ENCODE measurements at regions not wholly inside any gene's neighbourhood (a gene's known extent, or its start where the extent isn't known, plus 50 kb on each side); places are given as distances from the start of the nearest gene placed in this dataset.
"Not testable (repeated sequence)": the region's sequence is repeated elsewhere in the genome, so short reads cannot be mapped to it uniquely, and the experiment has no call there.

DNA sequence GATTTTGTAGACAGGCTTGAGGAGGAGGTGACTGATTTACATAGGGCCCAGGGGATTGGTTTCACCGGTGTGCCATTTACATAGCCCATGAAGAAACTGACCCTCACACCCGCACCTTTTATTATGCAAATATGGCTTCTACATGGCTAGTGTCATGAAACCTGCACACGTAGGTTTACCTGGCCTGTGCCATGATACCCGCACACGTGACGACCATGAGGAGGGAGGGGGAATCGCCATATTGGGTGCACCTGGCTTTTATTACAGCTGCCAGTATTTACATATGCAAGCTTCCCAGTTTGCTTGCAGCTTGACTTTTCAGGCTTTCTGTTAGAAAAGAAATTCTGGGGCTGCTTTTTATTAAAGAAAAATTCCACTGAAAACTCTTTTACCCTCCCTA, 359.7 kb downstream of the ADAM29 start:
- DNase-seq (ENCODE audit: low read depth), result no peak

DNA sequence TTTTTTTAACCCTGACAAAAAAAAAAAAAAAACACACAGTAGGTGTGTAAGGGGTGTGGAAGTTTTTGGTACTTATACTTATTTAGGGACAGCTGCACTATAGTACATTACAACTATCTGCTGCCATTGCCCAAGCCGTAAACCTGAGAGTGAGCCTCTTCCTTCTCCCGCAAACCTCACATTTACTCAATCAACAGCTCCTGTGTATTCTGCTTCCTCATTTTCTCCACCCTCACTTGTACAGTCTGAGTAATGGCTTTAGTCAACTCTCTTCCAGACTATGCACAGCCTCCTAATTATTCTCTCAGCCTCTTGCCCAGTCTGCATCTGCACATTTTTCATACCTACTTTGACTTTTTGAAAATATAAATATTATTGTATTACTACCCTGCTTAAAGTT, 362.0 kb downstream of the ADAM29 start:
- no peak for DNase-seq (ENCODE audit: low read depth)

DNA sequence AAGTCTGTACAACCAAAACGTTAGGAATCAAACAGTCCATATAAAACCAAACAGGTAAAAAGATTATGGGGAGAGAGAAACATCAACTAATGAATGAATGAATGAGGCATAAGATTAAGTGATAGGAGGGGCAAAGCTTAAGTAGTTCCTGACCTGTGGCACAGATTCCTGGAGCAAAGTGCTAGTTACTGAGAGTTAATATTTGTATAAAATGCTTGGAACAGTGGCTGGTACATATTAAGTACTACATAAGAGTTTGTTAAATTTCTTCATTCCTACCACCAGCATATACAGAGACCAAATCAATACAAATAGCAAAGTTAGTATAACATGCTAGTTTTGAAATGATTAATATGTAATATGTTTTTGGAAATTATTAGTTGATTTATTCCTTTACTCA, 363.7 kb downstream of the ADAM29 start:
- no peak for DNase-seq (ENCODE audit: low read depth)

DNA sequence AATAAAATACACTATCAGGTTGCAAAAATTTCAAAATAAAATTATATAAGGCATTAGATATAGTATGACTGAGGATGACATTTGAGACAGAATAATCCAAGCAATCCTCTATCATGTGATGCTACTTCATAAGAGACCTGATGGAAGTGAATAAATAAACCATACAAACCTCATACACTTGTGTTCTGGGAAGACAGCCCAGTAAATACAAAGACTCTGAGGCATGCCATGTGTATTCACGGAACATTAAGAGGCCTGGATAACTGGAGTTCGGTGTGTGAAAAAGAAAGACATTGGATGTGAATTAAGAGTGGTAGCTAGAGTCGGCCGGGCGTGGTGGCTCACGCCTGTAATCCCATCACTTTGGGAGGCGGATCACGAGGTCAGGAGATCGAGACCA, 364.2 kb downstream of the ADAM29 start:
- no peak for DNase-seq (ENCODE audit: low read depth)

DNA sequence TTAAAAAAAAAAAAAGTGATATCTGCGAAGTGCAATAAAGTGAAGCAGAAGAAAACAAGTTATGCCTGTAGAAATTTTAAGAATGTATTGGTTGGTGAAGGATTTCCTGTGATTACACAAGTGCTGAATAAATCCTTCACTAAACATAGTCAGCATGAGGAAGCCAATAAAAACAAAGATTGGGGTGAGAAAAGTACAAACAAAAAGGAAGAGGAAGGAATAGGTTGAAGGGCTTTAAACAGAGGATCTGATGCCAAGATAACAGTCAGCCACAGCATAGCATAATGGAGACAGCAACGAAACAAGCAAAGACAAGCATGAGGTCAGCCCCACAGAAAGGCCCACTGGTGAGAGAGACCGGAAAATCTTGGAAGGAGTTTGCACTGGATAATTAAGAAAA, 372.2 kb downstream of the ADAM29 start:
- DNase-seq (ENCODE audit: low read depth), result peak; percentile 33

DNA sequence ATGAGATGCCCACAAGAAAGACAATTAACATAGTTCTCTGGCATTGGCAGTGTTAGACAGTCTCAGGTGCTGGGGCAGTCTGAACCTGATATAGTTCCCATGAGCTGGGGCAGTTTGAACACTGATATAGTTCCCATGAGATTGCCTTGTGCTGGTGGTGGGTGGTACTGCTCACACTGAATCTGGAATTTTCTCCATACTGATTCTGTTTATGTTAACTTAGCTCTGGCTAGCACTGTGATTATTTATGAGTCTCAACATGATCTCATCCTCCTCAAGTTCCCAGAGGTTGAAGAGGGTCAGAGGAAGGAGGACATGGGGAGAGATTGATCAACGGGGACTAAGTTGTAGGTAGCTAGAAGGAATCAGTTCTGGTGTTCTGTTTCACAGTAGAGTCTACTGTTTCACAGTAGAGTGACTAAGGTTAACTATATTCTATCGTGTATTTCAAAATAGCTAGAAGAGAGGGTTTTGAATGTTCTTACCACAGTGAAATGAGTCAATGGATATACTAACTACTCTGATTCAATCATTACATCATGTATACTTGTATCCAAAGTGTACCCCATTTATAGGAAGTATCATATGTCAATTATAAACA, 379.9 kb downstream of the ADAM29 start:
- DNase-seq (ENCODE audit: low read depth), result peak; percentile 3

DNA sequence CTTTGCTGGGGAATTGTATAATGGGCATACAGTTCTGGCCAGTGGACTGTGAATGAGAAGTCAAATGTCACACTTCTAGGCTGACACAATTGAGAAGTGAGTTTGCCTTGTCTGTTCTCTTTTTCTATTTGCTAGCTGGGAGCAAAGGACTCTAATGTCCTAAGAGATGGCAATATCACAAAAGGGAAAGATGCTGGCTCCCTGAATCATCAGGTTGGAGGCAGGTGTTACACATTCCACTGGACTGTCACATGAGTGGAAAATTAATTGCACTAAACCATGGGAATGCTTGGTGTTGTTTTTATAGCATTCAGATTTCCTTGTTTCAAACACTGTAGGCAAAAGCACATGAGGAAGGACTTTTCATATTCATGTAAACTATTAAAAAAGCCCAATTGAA, 388.3 kb downstream of the ADAM29 start:
- DNase-seq (ENCODE audit: low read depth), result no peak

DNA sequence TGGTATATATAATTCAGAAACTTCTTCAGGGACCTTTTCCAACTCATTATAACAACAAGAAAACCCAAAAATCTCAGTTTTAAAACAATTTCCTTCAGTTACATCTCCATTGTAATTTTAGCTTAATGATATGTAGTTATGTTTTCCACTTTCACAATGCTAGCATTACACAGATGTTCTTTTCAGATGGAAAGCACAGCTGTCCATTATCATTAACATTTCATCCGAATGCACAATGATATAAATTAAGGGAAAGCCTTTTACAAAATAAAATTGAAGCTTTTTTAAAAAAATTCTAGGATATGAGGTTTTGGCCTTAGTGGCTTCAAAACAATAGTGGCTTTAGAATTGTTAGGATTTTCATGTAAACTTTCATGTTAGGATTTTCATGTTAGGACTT, 389.2 kb downstream of the ADAM29 start:
- DNase-seq (ENCODE audit: low read depth), result no peak

DNA sequence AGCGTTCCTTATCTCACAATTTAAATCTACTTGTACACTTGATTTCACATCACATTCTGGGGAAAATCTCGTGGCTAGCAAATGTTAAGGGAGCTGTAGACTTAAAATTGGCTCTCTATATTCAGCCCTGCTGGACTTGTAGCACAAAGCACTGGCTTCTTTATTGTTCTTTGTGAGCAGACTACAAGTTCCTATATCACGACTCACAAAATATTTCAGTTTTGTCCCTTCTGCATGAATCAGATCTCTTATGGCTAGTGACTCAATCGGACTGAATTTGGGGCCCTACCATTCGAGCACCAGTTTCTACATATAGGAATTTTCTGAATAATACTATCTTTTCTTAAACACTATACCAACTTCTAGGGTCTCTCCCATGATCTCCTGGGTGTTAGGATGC, 390.1 kb downstream of the ADAM29 start:
- DNase-seq (ENCODE audit: low read depth), result peak; percentile 12

DNA sequence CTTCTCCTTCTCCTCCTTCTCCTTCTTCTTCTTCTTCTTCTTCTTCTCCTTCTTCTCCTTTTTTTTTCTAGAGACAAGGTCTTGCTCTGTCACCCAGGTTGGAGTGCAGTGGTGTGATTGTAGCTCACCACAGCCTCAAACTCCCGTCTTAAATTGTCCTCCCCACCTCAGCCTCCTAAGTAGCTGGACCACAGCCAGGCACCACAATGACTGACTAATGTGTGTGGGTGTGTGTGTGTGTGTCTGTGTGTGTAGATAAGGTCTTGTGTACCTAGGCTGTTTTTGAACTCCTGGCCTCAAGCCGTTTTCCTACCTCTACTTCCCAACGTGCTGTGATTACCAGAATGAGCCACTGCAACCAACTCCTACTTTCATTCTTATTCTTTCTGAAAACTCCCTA, 390.9 kb downstream of the ADAM29 start:
- no peak for DNase-seq (ENCODE audit: low read depth)

DNA sequence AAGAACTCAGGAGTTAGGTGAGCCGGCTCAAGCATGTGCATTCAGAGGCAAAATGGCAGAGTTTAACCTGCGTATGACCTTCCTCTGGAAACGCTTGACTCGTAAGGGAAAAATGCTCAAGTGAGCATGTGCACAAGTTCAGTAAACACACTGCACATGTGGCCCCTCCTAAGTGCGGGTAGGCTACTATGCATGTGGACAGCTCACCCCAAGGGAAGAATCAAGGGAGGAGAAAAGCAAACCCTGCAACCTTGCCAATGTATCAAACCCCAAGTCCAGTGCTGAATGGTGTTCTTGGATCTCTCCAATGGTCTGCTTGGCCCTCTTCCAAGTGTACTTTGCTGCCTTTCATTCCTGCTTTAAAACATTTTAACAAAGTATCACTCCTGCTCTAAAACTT, 407.1 kb downstream of the ADAM29 start:
- peak; percentile 6 for DNase-seq (ENCODE audit: low read depth)

DNA sequence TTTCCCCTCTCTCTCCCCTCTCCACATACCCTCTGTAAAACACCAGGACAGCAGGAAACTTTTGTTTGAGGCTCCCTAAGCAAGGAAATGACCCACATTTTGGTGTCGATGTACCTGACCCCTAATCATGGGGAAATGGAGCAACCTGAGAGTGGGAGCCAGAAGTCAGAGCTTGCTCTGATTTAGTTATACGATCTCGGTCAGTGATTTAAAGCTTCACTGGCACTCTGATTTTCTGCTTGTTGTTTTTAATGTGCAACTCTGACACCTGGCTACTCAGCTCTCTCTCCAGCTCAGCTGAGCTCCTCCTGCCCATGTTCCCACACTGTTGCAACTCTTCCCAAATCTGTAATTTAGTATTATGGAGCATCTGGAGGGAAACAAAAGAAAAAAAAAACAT, 408.6 kb downstream of the ADAM29 start:
- no peak for DNase-seq (ENCODE audit: low read depth)

DNA sequence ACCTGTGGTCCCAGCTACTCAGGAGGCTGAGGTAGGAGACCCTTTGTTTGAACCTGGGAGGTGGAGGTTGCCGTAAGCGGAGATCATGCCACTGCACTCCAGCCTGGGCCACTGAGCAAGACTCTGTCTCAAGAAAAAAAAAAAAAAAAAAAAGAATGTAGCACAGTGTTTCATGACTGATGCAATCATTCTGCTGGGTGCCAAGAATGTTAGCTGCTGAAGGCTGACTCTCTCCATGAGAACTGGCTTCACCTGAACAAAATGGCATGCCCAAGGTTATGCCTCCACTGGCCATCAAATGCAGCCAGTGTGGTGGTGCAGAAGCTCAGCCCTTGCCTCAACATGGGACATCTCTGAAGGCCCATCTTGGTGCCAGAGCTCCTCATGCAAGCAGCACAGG, 412.1 kb downstream of the ADAM29 start:
- peak; percentile 5 for DNase-seq (ENCODE audit: low read depth)

DNA sequence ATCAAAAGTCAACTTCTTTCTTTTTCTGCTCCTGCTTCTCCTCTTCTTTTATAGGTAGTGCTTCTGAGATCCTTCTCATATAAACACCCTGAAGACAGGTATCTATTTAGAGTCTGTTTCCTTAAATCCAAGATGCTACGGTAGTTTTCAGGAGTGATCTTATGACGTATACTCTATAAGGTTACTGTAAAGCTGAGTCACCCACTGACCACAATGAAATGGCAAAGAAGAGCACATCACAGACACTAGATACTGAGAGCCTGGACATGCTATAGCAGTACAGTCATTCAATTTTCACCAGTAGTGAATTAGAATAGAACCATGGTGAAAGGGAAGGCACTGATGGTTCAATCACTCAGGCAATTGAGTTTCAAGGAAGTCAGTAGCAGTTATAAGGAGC, 412.5 kb downstream of the ADAM29 start:
- DNase-seq (ENCODE audit: low read depth), result peak; percentile 8

DNA sequence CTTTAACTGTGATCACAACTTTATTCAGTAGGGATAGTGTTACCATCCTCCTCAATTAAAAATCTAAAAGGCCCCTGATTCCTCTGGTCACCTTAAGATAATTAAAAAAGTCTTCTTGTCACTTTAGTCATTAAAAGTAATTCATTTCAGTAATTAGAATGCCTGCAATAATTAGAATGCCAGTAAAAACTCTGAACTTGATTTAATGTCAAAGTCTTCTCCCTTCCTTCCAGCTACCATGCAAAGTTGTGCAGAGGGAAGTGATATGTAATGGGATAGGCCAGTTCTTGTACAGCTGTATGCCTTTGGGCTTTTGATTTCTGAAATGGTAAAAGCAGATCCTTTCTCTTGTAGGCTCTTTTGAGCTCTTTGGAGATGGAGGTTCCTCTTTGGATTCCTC, 417.2 kb downstream of the ADAM29 start:
- DNase-seq (ENCODE audit: low read depth), result no peak

DNA sequence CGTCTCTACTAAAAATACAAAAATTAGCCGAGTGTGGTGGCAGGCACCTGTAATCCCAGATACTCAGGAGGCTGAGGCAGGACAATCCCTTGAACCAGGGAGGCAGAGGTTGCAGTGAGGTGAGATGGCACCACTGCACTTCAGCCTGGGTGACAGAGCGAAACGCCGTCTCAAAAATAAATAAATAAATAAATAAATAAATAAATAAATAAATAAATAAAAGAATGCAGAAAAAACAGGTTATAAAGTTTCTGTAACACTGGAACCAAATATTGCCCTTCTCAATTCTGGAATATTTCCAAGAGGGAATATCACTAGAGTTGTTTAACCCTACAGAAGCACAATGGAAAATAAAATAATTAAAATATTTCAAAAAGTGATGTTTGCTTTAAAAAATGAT, 418.4 kb downstream of the ADAM29 start:
- DNase-seq (ENCODE audit: low read depth), result not testable (repeated sequence)

DNA sequence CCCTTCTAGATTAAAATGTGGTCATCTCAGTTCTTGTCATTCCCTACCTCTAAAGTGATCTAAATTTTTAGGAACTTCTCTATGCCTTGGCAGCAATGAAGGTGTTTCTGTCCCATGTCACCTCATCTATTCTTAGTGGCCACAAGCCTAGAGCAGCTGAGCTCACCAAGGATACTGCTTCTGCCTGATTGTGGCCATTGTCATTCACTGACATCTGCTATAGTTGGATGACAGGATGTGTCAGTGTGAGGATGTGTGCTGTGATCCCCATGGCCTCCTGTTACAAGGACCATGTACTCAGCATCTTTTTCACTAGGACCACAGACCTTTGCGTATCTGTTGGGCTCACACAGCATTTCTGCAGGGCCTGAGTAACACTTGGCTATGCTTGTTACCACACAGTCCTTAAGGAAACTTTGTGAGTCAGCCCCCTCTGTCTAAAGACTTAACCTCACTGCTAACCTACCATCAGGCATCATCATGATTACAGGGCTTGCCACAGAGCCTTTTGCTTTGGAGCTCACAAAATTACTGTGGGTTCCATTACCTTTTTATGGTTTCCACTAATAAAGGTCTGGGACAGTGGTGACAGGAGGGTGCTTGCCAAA, 421.0 kb downstream of the ADAM29 start:
- no peak for DNase-seq (ENCODE audit: low read depth)

DNA sequence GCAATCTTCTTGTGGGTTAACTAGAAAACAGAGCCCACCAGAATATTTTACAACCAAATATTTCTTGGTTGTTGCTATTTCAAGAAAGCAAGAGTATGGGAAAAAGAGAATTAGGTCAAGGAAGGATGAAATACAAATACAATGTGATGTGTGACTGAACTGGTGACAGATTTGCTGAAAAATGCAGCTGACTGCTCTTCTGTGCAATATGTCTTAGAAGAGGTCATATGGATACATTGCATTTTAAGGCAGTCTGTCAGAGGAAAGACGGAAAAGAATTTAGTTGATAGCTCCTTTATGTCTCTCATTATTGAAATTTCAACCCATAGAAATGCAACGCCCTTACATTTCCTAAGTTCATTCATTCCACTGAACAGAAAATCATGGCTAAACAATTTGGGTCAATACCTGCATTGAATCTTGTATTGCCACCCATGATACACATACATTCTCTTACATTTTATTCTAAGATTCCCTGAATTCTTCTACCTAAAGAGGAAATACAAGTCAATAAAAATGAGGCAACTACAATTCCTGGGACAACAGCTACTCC, 423.1 kb downstream of the ADAM29 start:
- DNase-seq (ENCODE audit: low read depth), result no peak

DNA sequence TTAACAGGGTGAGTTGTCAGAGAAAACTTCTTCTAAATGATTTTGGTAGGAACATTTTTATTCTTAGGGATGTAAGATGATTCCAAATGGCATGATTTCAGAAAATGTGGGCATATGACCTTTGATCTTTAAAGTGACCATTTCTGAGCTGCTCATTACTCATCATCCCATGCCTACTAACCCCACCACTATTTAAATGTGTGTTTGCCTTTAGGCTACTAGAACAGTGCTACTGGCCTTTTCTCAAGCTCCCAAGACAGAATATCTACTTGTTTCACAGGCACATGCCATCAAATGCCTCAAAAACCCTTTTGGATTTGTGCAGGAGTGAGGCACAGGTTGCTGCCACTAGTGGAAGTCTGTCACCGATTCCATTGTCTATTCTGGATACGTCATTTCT, 428.2 kb downstream of the ADAM29 start:
- no peak for DNase-seq (ENCODE audit: low read depth)

DNA sequence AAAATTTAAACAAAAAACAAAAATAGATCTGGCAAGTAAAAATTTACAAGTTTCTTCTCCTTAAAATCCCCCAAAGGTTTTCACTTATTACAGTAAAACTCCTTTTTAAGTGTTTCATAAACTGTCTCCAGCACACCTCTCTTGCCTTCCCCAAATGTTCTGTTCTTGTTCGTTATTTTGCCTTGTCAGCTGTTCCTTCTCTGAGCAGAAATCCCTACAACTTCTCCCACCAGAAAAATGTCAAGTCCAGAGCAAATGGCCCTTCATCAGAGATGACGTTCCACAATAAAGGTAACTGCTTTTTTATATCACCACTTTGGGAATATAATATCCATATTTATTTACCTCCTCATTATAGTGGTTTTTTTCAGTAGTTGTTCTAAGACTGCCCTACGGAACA, 432.1 kb downstream of the ADAM29 start:
- DNase-seq (ENCODE audit: low read depth), result no peak

DNA sequence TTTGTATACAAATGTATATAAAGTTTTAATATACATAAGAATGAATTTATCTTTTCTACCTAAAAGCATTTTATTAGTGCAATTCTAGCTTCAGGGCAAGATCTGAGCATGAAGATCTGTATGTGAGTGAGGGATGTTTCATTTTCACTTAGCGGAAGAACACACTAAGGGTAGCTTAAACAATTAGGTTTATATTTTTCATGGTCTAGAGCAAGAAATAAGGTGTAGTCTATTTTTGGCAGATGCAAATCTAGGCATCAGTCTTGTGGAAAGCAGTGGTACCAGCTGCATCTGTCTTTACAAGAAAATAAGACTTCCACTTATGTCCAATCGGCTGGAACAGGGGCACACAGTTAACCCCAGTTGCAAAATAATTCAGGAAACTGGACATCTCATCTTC, 433.3 kb downstream of the ADAM29 start:
- DNase-seq (ENCODE audit: low read depth), result no peak

DNA sequence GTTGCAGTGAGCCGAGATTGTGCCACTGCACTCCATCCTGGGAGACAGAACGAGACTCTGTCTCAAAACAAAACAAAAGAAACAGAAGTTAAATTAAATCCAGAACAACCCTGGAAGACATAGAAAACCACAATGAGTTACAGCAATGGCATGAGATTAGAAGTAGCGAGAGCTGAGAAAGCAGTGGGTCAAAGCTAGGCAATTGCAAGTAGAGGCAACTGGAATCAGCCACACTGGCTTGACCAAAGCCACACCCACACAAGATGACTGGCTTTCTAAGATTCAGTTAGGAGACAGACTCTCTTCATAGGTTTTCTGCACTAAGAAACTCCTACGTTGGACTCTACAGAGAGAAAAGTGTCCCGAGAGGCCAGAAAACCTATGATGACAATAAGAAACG, 443.0 kb downstream of the GPM6A start:
- peak; percentile 12 for DNase-seq (ENCODE audit: low read depth)

DNA sequence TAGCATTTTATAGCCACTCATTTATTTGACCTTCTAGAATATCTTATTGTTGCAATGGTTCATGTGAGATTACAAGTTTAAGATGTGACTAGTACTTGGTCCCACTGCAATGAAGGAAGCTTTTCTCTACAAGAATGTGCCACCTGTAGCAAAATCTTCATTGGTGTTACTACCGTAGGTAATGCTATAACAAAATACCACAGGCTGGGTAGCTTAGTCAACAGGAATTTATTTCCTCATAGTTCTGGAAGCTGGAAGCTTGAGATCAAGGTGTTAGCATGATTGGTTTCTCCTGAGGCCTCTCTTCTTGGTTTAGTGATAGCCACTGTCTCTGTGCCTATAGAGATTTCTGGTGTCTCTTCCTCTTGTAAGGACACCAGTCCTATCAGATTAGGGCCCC, 441.0 kb downstream of the GPM6A start:
- no peak for DNase-seq (ENCODE audit: low read depth)

DNA sequence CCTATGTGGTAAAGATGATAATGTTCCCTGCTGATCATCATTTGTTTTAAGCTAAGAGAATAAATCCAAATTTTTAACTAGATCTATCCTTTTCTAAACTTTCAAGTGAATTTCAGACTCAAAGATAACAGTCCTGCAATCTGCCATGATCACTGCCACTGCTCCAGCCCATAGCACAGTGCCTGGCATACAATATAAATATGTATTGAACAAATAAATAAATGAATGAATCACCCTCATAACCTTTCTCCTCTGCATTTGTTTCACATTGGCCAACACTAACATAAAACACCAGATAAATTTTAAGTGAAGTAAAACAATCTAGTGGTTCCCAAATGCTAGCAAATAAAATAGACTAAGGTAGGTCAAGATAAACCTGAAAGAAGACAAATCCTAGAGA, 439.0 kb downstream of the GPM6A start:
- DNase-seq (ENCODE audit: low read depth), result no peak
